ENCODE measurements at regions not wholly inside any gene's neighbourhood (a gene's known extent, or its start where the extent isn't known, plus 50 kb on each side); places are given as distances from the start of the nearest gene placed in this dataset.
A peak's percentile ranks its signal among the peaks of the same experiment; 100 is the strongest.
"Not testable (repeated sequence)": the region's sequence is repeated elsewhere in the genome, so short reads cannot be mapped to it uniquely, and the experiment has no call there.

DNA sequence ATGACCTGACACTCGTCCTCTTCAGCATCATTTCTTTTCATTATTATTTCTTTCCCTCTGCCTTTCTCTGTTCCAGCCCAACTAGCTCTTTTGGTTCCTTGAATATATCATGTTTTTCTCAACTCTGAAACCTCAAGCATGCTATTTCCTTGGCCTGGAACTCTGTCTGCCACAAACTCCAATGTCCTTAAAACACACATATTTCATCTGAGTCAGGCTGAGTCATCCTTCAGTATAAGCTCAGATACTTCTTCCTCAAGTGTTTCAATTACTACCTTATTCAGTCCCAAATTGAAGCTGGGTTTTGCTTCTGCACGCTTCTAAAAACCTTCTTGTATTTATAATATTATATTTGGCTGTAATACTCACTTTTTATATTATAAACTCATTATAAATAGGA, 424.2 kb downstream of the PDGFC start:
- DNase-seq: no peak

GRCh38 chr4:156545003-156545785, 426.4 kb downstream of the PDGFC start:
- DNase-seq: no peak

DNA sequence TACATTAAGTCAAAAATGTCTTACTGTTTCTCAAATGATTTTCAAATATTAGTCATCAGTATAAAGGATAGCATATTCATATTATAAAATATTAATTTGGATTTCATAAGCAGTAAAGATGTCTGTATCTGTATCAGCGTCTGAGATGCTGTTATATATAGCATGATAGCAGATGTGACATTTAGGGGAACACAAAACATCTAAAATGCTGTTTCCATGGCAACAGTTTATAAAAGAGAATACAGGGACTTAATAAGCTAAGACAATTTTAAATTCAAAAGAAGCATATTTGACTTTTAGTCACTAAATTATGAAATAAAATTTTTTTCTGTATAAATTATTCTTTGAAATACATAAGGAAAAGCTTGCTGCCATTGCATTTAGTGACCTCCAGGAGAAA, 432.2 kb downstream of the PDGFC start:
- no peak for DNase-seq

- DNase-seq: no peak
These were observed 432.8 kb downstream of the PDGFC start for GRCh38 chr4:156538651-156539257.

- DNase-seq: no peak
These were observed 433.4 kb downstream of the PDGFC start for GRCh38 chr4:156538210-156538609.

DNA sequence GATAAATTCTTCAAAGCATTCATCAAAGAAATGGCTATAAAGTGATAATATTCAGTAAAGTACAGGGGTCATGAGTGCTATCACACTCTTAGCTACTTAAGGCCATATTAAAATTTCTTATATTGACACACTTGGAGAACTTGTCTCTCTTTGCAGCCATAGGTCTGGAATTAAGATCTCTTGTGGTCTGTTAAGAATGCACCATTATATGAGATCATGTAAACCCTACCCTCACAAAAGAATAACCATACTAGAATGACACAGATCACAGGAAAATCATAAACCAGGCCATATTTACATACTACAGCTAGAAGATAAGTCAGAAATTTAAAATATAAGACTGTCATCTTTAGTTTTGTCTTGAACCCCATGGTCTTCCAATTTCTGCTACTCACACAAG, 434.3 kb downstream of the PDGFC start:
- DNase-seq: no peak

DNA sequence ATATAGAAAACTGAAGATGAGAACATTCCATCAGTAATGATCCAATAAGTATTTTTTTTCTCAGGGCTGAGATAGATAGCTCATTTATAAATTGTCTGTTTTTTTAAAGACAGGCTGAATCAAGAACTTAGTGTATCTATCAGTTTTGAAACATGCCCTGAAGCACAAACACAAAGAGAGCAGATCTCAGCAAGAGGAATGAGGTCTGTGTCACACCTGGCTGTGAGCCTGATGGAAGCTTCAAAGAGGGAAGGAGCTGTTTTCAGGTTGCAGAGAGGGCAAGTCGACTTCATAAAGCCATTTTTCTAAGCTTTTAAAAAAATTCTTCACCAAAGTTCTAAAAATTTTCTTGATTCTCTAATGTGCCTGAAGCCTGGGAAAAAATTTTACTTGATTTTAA, 434.9 kb downstream of the PDGFC start:
- DNase-seq: no peak

GRCh38 chr4:156534205-156534604, 437.4 kb downstream of the PDGFC start:
- no peak for DNase-seq

- no peak for DNase-seq
These were observed 443.4 kb downstream of the PDGFC start for GRCh38 chr4:156528216-156528615.

- no peak for DNase-seq
These were observed 444.2 kb downstream of the PDGFC start for GRCh38 chr4:156527237-156527993.

- DNase-seq: no peak
These were observed 447.6 kb downstream of the PDGFC start for GRCh38 chr4:156523991-156524390.

DNA sequence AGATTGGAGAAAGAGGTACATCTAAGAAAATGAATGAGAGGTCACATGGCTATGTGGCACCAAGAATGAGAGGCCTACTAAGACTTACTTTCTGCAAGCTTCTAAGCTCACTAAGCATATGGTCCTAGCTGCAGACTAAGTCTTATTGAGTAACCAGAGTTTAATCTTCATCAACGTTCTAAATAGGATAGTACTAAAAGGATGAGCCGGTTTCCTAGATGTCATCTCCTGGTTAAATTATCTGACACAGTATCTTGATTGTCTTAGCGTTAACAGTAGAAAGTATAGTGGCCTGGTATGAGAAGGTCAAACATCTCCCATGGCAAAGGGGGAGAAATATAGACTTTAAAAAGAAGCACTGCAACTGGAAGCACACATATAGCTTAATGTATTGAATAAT, 448.1 kb downstream of the PDGFC start:
- no peak for DNase-seq

DNA sequence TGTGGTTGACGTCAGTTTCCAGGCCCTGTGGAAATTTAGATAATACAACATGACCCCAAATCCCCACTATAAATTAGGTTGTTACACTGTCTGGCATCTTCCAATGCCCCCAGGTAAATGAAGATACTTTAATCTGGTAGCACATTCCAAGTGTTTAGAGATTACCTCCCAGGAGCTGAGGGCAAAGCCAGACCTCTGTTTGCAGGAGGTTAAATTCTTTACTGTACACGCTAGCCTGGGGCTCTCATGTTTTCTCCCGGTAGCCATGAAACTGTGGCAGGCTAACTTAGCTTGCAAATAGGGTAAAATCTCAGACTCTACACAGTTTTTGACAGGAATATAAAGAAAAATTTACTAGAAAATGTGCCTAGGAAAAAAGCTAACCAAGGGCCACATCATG, 450.0 kb downstream of the PDGFC start:
- DNase-seq: no peak

- DNase-seq: no peak
These were observed 453.6 kb downstream of the PDGFC start for GRCh38 chr4:156517956-156518355.

- DNase-seq: no peak
These were observed 454.1 kb downstream of the PDGFC start for GRCh38 chr4:156517546-156517945.

GRCh38 chr4:156516698-156517097, 454.9 kb downstream of the PDGFC start:
- DNase-seq: no peak

- DNase-seq: no peak
These were observed 456.3 kb downstream of the PDGFC start for GRCh38 chr4:156515295-156515694.

GRCh38 chr4:156512622-156513021, 459.0 kb downstream of the PDGFC start:
- DNase-seq: peak; percentile 15 to 19

- not testable (repeated sequence) for DNase-seq
These were observed 461.7 kb downstream of the PDGFC start for GRCh38 chr4:156509921-156510320.

GRCh38 chr4:156505341-156505955, 466.2 kb downstream of the PDGFC start:
- DNase-seq: no peak

- DNase-seq: no peak
These were observed 468.5 kb downstream of the PDGFC start for GRCh38 chr4:156503119-156503518.

GRCh38 chr4:156501962-156502361, 469.6 kb downstream of the PDGFC start:
- DNase-seq: no peak

DNA sequence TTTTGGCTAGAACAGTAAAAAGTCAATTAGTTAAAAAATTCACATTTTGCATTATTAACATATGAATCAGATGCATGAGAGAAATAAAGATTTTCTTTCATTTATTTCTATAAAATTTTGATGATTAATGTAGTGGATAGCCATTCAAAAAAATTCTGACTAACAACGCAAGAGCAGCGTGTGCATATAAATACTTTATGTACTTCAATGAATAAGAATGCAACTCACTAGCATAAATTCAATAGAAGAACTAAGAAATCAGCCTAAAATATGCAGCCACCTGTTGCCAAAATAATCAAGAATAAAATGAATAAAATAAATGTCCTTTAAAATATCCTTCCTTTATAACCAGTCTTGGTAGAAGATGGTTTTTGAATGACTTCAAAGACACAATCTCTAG, 471.9 kb downstream of the PDGFC start:
- DNase-seq: no peak
